ENCODE measurements at regions not wholly inside any gene's neighbourhood (a gene's known extent, or its start where the extent isn't known, plus 50 kb on each side); places are given as distances from the start of the nearest gene placed in this dataset.

GRCh38 chr2:34602262-34602661, 1003.2 kb upstream of the FAM98A start:
- Histone ChIP-seq H3K4me1 (ENCODE audit: control insufficient read depth in 5 of 5, insufficient read depth in 5 of 5, low read length in 5 of 5) (no peaks in the 10 kb centered on the region), H3K27ac (ENCODE audit: low read depth in 1 of 2, low read length in 1 of 2) (no peak overlapping the region), H3K4me3 (no peak overlapping the region), H3K36me3 (ENCODE audit: control insufficient read depth in 4 of 4, insufficient read depth in 4 of 4, low read length in 4 of 4) (no peaks in the 10 kb centered on the region), H3K27me3 (ENCODE audit: control insufficient read depth in 3 of 3, insufficient read depth in 3 of 3, low read length in 2 of 3) (no peaks in the 10 kb centered on the region), H3K9me3 (ENCODE audit: control insufficient read depth in 4 of 4, insufficient read depth in 3 of 4, low read length in 3 of 4) (no peaks in the 10 kb centered on the region), H3K9ac (ENCODE audit: insufficient read depth in 1 of 2, low read length in 2 of 2) (no peak overlapping the region)
- no peak for DNase-seq
- no peak for TF ChIP-seq CTCF (IDR thresholded peaks at IDR 0.05; ENCODE audit: control extremely low read depth, extremely low read depth)
- no peak for ATAC-seq (ENCODE audit: insufficient read depth, low FRiP score)
- 69 to 74% methylated on average over 3 of the region's 3 CpGs for WGBS, 2 donors

- no peak for ATAC-seq (ENCODE audit: insufficient read depth, low FRiP score)
Measured at GRCh38 chr2:34601561-34601960, 1002.5 kb upstream of the FAM98A start.

GRCh38 chr2:34578641-34579040, 979.5 kb upstream of the FAM98A start:
- ATAC-seq (ENCODE audit: insufficient read depth, low FRiP score), result no peak
- TF ChIP-seq CTCF (IDR thresholded peaks at IDR 0.05; ENCODE audit: control extremely low read depth, extremely low read depth), result no peak
- Histone ChIP-seq H3K27ac (ENCODE audit: low read depth in 1 of 2, low read length in 1 of 2) (no peak overlapping the region), H3K4me1 (ENCODE audit: control insufficient read depth in 5 of 5, insufficient read depth in 5 of 5, low read length in 5 of 5) (no peaks in the 10 kb centered on the region), H3K36me3 (ENCODE audit: control insufficient read depth in 4 of 4, insufficient read depth in 4 of 4, low read length in 4 of 4) (no peaks in the 10 kb centered on the region), H3K9ac (ENCODE audit: insufficient read depth in 1 of 2, low read length in 2 of 2) (no peak overlapping the region), H3K4me3 (no peak overlapping the region), H3K9me3 (ENCODE audit: control insufficient read depth in 4 of 4, insufficient read depth in 3 of 4, low read length in 3 of 4) (no peaks in the 10 kb centered on the region), H3K27me3 (ENCODE audit: control insufficient read depth in 3 of 3, insufficient read depth in 3 of 3, low read length in 2 of 3) (no peaks in the 10 kb centered on the region)
- no peak for DNase-seq
- WGBS, 2 donors, result 84 to 89% methylated on average over 2 of the region's 2 CpGs

More at GRCh38 chr2:34601561-34601960, 1002.5 kb upstream of the FAM98A start:
- no peak for DNase-seq
- H3K9me3 ChIP-seq (ENCODE audit: control insufficient read depth in 4 of 4, insufficient read depth in 3 of 4, low read length in 3 of 4), result no peaks in the 10 kb centered on the region
- no peak overlapping the region for H3K4me3 ChIP-seq
- H3K9ac ChIP-seq (ENCODE audit: insufficient read depth in 1 of 2, low read length in 2 of 2), result no peak overlapping the region
- 43 to 46% methylated on average over 2 of the region's 2 CpGs for WGBS, 2 donors
- H3K27me3 ChIP-seq (ENCODE audit: control insufficient read depth in 3 of 3, insufficient read depth in 3 of 3, low read length in 2 of 3), result no peaks in the 10 kb centered on the region
- no peaks in the 10 kb centered on the region for H3K36me3 ChIP-seq (ENCODE audit: control insufficient read depth in 4 of 4, insufficient read depth in 4 of 4, low read length in 4 of 4)
- H3K27ac ChIP-seq (ENCODE audit: low read depth in 1 of 2, low read length in 1 of 2), result no peak overlapping the region
- no peaks in the 10 kb centered on the region for H3K4me1 ChIP-seq (ENCODE audit: control insufficient read depth in 5 of 5, insufficient read depth in 5 of 5, low read length in 5 of 5)
- TF ChIP-seq CTCF (IDR thresholded peaks at IDR 0.05; ENCODE audit: control extremely low read depth, extremely low read depth), result no peak

GRCh38 chr2:34570266-34570872, 971.3 kb upstream of the FAM98A start:
- ATAC-seq (ENCODE audit: insufficient read depth, low FRiP score) (no peak), DNase-seq (peak in 2 of 3 donors; percentile 32 to 62)
- Histone ChIP-seq H3K4me3 (no peak overlapping the region), H3K4me1 (ENCODE audit: control insufficient read depth in 5 of 5, insufficient read depth in 5 of 5, low read length in 5 of 5) (no peaks in the 10 kb centered on the region), H3K9me3 (ENCODE audit: control insufficient read depth in 4 of 4, insufficient read depth in 3 of 4, low read length in 3 of 4) (no peaks in the 10 kb centered on the region), H3K36me3 (ENCODE audit: control insufficient read depth in 4 of 4, insufficient read depth in 4 of 4, low read length in 4 of 4) (no peaks in the 10 kb centered on the region), H3K27ac (ENCODE audit: low read depth in 1 of 2, low read length in 1 of 2) (no peak overlapping the region), H3K9ac (ENCODE audit: insufficient read depth in 1 of 2, low read length in 2 of 2) (no peak overlapping the region), H3K27me3 (ENCODE audit: control insufficient read depth in 3 of 3, insufficient read depth in 3 of 3, low read length in 2 of 3) (no peaks in the 10 kb centered on the region)
- 61 to 75% methylated on average over 7 of the region's 7 CpGs for WGBS, 2 donors
- TF ChIP-seq CTCF (IDR thresholded peaks at IDR 0.05; ENCODE audit: control extremely low read depth, extremely low read depth), result no peak

Data from lung (tissue), 11 donors.